Sigmoid colon (tissue), 6 donors: ENCODE measurements at regions not wholly inside any gene's neighbourhood (a gene's known extent, or its start where the extent isn't known, plus 50 kb on each side); places are given as distances from the start of the nearest gene placed in this dataset.
"Not testable (repeated sequence)": the region's sequence is repeated elsewhere in the genome, so short reads cannot be mapped to it uniquely, and the experiment has no call there.

Source experiments
- DNase-seq: peaks from one replicate; pipeline ENCODE4 v3.0.0-alpha.2; 2019
- H3K27ac ChIP-seq, 4 donors: fragments of 200-600 bp; sonication (generic); one replicate each; pipeline ENCODE4 v1.5.1; 2016 to 2019; ENCODE audit warnings: mild to moderate bottlenecking in 1 of 4
- H3K27me3 ChIP-seq, 3 donors: fragments of 200-600 bp; sonication (generic); one replicate each; pipeline ENCODE4 v1.5.1; 2019; ENCODE audit warnings: mild to moderate bottlenecking in 1 of 3
- H3K36me3 ChIP-seq, 4 donors: fragments of 200-600 bp; sonication (generic); one replicate each; pipeline ENCODE4 v1.5.1; 2016 to 2019
- H3K4me1 ChIP-seq, 4 donors: fragments of 200-600 bp; sonication (generic); one replicate each; pipeline ENCODE4 v1.5.1; 2017 to 2019
- H3K4me3 ChIP-seq, 4 donors: fragments of 200-600 bp; sonication (generic); one replicate each; pipeline ENCODE4 v1.5.1; 2017 to 2019; ENCODE audit warnings: mild to moderate bottlenecking in 2 of 4, moderate library complexity in 1 of 4
- H3K9me3 ChIP-seq, 4 donors: fragments of 200-600 bp in 3 of 4; sonication (generic) in 3 of 4; one replicate each; pipeline versions ENCODE4 v1.5.1 to v1.6.1; 2013 to 2019
- CTCF ChIP-seq, 4 experiments: fragments of 450-650 bp in 3 of 4; fragments of 200-600 bp in 1 of 4; IDR thresholded peaks; one replicate each; pipeline ENCODE4 v1.5.1; 2016 to 2019; ENCODE audit warnings: antibody characterized with exemption in 4 of 4, mild to moderate bottlenecking in 3 of 4, moderate library complexity in 2 of 4
- EP300 ChIP-seq, 4 donors: sonication (generic); formaldehyde crosslinking; IDR thresholded peaks; one replicate each; pipeline ENCODE4 v1.6.1; 2017; ENCODE audit warnings: antibody characterized with exemption in 4 of 4
- POLR2A ChIP-seq, 2 donors: fragments of 450-650 bp; IDR thresholded peaks; one replicate each; pipeline ENCODE4 v1.6.1; 2016; ENCODE audit warnings: antibody characterized with exemption in 2 of 2, mild to moderate bottlenecking in 2 of 2, moderate library complexity in 2 of 2
- POLR2AphosphoS5 ChIP-seq, 4 donors: sonication (generic); formaldehyde crosslinking; IDR thresholded peaks; one replicate each; pipeline ENCODE4 v1.6.1; 2017; ENCODE audit warnings: antibody characterized with exemption in 4 of 4
- WGBS, 2 donors: extraction: QIAGEN DNeasy Blood & Tissue Kit; methylation state at CpG; one replicate each; pipeline ENCODE4 v1.1.7; 2013; 5-methylcytosine and 5-hydroxymethylcytosine counted together
- intact Hi-C: fragments of 100-400 bp; cut with DNase I; formaldehyde crosslinking; loops from one replicate; pipeline ENCODE4 v1.15.1; 2023
- donor health status: healthy with polysubstance abuse.
- donor health status: healthy.

DNA sequence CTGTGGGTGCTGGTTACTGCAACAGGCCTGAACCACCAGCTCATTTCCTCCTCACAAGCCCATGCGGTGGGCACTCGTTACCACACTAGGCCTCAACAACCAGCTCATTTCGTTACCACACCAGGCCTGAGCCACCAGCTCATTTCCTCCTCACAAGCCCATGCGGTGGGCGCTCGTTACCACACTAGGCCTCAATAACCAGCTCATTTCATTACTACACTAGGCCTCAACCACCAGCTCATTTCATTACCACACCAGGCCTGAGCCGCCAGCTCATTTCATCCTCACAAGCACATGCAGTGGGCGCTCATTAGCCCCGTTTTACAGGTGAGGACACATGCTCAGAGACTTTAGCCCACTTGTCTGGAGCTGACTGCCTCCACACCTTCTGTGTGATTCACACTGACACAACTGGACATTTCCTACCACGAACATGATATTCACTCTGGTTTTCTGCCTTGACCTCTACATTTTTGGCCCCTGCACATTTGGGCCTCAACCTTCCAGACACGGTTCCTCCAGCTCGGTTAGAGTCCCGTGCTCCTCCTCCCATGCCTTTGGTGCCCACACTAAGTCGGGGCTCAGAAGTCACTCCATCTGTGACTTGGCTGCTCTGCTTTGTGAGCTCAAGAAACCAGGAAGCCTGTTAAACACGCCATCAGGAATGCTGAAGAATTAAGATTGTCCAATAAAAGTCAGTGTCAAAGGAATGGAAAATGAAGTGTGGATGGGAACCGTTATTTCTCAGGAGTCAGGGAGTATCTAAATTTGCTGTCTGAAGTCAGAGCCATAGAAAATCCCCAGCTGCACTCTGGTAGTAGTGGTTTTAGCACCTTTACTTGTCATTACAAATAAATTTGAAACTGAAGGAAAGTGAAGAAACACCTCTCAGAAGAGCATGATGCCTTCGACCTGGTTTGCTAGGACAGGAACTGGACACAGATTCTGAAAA, 55.8 kb upstream of the LANCL2 start:
- H3K4me1 ChIP-seq, result no peaks in the 10 kb centered on the region
- no peak for TF ChIP-seq POLR2A (IDR thresholded peaks at IDR 0.05)
- no peak for TF ChIP-seq EP300 (IDR thresholded peaks at IDR 0.05)
- TF ChIP-seq CTCF (IDR thresholded peaks at IDR 0.05), result no peak
- no peak for TF ChIP-seq POLR2AphosphoS5 (IDR thresholded peaks at IDR 0.05)
- H3K4me3 ChIP-seq, result no peak overlapping the region
- H3K27me3 ChIP-seq, result no peaks in the 10 kb centered on the region
- no peaks in the 10 kb centered on the region for H3K36me3 ChIP-seq
- WGBS, 2 donors, result 77 to 86% methylated on average over 17 of the region's 17 CpGs
- no peaks in the 10 kb centered on the region for H3K9me3 ChIP-seq
- H3K27ac ChIP-seq, result no peak overlapping the region
- intact Hi-C loops, result no loop called here
- DNase-seq, result no peak

- intact Hi-C loops, result no loop called here
- Histone ChIP-seq H3K9me3 (no peaks in the 10 kb centered on the region), H3K27ac (no peak overlapping the region), H3K4me3 (no peak overlapping the region), H3K4me1 (no peaks in the 10 kb centered on the region), H3K27me3 (no peaks in the 10 kb centered on the region), H3K36me3 (no peaks in the 10 kb centered on the region)
- WGBS, 2 donors, result 80 to 82% methylated on average over 8 of the region's 8 CpGs
- no peak for DNase-seq
- no peak for TF ChIP-seq POLR2AphosphoS5 (IDR thresholded peaks at IDR 0.05)
- no peak for TF ChIP-seq POLR2A (IDR thresholded peaks at IDR 0.05)
- TF ChIP-seq CTCF (IDR thresholded peaks at IDR 0.05), result no peak
- TF ChIP-seq EP300 (IDR thresholded peaks at IDR 0.05), result no peak
Measured at GRCh38 chr7:55310287-55311025, 54.7 kb upstream of the LANCL2 start.

GRCh38 chr7:55311892-55312291, 53.2 kb upstream of the LANCL2 start:
- H3K36me3 ChIP-seq, H3K9me3 ChIP-seq, DNase-seq, H3K27ac ChIP-seq, H3K4me3 ChIP-seq, H3K4me1 ChIP-seq, H3K27me3 ChIP-seq, intact Hi-C loops: not testable (repeated sequence)
- 92 to 93% methylated on average over 27 of the region's 27 CpGs for WGBS, 2 donors

DNA sequence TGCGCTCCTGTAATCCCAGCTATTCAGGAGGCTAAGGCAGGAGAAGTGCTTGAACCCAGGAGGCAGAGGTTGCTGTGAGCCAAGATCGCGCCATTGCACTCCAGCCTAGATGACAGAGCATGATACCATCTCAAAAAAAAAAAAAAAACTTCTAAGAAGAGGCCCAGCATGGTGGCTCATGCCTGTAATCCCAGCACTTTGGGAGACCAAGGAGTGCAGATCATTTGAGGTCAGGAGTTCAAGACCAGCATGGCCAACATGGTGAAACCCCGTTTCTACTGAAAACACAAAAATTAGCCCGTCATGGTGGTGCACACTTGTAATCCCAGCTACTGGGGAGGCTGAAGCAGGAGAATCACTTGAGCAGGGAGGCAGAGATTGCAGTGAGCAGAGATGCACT, 51.5 kb upstream of the LANCL2 start:
- H3K27me3 ChIP-seq, DNase-seq, H3K9me3 ChIP-seq, H3K4me1 ChIP-seq, intact Hi-C loops, H3K27ac ChIP-seq, H3K36me3 ChIP-seq, H3K4me3 ChIP-seq: not testable (repeated sequence)
- WGBS, 2 donors, result 85 to 88% methylated on average over 5 of the region's 5 CpGs

- DNase-seq, result no peak
- WGBS, 2 donors, result 65 to 70% methylated on average over 8 of the region's 8 CpGs
- intact Hi-C loops, result no loop called here
- no peaks in the 10 kb centered on the region for H3K27me3 ChIP-seq
- H3K4me3 ChIP-seq, result no peak overlapping the region
- no peak for TF ChIP-seq POLR2A (IDR thresholded peaks at IDR 0.05)
- no peak for TF ChIP-seq CTCF (IDR thresholded peaks at IDR 0.05)
- TF ChIP-seq POLR2AphosphoS5 (IDR thresholded peaks at IDR 0.05), result no peak
- no peak for TF ChIP-seq EP300 (IDR thresholded peaks at IDR 0.05)
- H3K36me3 ChIP-seq, result no peaks in the 10 kb centered on the region
- no peaks in the 10 kb centered on the region for H3K4me1 ChIP-seq
- H3K27ac ChIP-seq, result no peak overlapping the region
- no peaks in the 10 kb centered on the region for H3K9me3 ChIP-seq
Measured at GRCh38 chr7:55314967-55315366, 50.2 kb upstream of the LANCL2 start.
